HG02884 (cell line): ENCODE measurements at regions not wholly inside any gene's neighbourhood (a gene's known extent, or its start where the extent isn't known, plus 50 kb on each side); places are given as distances from the start of the nearest gene placed in this dataset.

ENCODE experiments used
- ATAC-seq: cut with Tn5 transposase; IDR thresholded peaks from one replicate; pipeline ENCODE4 v1.9.1; 2021; ENCODE audit warnings: mild to moderate bottlenecking, moderate library complexity; ENCODE audit not compliant: unreplicated experiment

DNA sequence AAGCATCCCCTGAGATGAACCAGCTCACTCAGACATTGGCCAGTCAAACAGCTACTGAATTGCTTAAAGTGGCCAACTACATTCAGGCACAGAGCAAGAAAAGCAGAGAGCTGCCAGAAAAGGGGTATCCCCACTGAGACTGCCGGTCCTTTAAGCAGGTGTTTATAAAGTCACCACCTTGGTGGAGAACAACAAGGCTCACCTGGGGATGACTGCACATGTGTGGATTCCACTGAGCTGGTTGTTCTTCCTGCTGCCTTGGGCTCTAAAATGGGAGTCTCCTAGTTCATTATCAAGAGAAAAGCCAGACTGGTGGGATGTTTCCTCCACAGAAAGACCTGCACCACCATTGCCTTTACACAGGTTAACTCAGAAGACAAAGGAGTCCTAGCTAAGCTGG lies 51.8 kb upstream of the IPO5 start:
- ATAC-seq: no peak
